Stromal cell of bone marrow (primary cell): ENCODE measurements at regions not wholly inside any gene's neighbourhood (a gene's known extent, or its start where the extent isn't known, plus 50 kb on each side); places are given as distances from the start of the nearest gene placed in this dataset.

Experiments used
- DNase-seq: peaks from one replicate; pipeline ENCODE4 v3.0.0-alpha.2; 2012; ENCODE audit warnings: low read depth

DNA sequence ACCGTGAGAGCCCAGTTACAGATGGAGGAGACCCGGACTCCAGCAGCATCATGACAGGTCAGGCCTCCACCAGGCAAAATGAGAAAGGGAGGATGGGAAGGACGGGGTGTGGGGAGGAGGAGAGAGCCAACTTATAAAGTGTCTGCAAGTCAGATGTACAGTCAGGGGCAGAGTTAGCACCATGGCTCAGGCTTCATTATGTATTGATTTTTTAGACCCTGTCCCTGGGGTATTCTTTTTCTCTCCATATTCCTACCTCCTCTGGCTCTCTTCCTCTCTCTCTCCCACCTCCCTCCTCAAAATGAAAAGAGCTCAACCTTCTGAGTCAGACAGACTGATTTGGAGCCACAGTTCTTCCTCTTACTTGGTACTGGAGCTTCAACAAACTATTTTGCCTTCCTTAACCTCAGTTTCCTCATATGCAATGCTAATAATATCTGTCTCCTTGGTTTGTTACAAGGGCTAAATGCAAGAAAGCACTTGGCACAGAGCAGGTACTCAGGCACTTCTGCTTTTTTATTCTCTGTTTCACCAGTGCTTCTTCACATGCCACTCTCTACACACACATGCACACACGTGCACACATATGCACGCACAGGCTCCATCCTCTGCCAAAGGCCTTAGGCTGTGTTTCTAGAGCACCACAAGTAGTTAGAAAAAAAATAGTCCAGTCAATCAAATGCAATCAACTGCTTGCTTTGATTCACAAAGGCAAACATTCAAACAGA, 92.3 kb upstream of the PKDCC start:
- DNase-seq, result no peak

DNA sequence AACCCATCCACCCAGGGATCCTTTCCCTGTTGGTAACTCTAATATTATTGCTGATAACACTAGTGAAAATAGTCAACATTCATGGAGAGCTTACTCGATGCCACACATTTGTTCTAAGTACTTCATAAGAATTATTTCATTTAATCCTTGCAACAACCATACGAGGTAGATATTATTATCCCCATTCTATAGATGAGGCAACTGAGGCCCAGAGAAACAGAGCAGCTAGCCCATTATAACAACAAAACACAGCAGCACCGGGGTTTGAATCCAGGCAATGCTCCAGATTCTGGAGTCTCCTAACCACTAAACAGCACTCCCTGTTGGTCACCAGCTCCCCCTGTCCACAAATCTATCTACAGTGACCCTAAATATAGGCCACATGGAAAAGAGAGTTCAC, 90.4 kb upstream of the PKDCC start:
- DNase-seq, result no peak

DNA sequence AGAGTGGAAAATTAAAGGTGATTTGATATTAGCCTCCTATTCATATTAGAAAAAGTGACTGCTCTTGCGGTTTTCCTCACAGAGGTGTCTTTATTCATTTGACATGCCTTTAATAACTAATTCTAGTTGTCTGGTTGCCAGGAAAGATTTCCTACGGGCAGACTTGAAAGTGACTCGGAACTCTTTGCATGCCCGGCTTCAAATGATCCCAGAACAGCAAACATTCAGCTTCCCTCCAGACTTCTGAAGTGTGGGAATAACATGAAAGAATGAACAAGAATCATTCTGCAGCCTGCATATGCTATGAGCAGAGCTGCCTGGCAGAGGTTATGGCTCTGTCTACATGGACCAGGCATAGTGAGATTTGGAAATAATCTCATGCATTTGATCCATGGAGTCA, 89.6 kb upstream of the PKDCC start:
- no peak for DNase-seq

DNA sequence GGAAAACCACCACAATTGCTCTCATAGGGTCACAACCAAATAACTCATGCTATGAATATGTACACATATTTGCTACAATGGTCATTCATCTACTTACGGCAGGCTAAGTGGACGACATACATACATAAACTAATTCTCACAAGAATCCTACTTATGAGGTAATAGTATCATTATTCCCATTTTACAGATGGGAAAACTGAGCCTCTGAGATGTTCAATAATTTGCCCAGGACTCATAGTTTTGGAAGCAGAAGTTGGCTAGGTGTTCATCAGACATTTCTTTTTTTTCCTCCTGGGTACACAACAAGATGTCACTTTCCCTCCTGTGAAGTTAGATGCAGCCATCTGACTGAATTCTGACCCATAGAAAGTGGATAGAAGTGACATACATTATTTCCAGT, 89.0 kb upstream of the PKDCC start:
- no peak for DNase-seq

DNA sequence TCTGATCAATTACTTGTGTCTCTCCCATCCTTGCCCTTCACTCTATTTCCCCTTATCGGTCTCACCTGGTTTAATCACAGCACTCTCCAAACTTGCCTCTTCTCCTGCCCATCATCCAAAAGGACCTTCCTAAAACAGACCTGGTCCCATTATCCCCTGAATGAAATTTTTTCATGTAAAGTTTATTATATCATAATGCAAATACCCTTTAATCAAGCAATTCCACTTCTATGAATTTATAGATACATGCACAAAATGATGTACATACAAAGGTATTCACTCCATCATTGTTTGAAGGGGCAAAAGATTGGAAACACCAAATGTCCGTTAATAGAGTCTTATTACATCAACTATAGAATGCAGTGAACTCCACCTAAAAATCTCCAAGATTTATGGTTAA, 88.1 kb upstream of the PKDCC start:
- DNase-seq, result no peak

DNA sequence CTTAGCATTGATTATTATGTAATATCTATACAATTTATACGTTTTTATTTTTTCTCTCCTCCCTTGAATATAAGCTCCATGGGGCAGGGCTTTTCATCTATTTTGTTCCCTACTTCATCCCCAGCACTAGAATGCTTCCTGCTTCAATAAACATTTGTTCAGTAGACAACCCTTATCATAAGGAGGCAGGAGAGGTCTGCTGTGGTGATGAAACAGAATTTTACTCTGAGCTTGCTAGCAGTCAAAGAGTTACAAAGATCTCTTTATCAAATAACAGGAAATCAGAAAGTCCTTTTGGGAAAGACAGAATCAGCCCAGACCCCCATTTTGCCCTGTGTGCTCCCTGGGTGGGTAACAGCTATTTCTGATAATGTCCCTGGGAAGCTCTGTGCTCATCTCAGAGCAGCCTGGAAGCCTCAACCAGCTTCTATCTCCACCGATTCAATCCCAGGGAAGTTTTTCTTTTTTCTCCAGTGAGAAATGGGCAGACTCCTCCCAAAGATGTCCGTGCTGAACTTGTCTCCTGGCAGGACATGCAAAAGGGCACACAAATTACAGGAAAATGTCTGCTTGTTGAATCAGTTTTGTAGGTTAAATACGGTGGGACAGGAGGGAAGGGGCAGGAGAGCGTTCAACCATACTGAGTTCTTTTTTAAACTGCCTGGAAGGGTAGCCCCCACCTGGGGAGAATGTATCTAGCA, 84.7 kb upstream of the PKDCC start:
- DNase-seq, result no peak

DNA sequence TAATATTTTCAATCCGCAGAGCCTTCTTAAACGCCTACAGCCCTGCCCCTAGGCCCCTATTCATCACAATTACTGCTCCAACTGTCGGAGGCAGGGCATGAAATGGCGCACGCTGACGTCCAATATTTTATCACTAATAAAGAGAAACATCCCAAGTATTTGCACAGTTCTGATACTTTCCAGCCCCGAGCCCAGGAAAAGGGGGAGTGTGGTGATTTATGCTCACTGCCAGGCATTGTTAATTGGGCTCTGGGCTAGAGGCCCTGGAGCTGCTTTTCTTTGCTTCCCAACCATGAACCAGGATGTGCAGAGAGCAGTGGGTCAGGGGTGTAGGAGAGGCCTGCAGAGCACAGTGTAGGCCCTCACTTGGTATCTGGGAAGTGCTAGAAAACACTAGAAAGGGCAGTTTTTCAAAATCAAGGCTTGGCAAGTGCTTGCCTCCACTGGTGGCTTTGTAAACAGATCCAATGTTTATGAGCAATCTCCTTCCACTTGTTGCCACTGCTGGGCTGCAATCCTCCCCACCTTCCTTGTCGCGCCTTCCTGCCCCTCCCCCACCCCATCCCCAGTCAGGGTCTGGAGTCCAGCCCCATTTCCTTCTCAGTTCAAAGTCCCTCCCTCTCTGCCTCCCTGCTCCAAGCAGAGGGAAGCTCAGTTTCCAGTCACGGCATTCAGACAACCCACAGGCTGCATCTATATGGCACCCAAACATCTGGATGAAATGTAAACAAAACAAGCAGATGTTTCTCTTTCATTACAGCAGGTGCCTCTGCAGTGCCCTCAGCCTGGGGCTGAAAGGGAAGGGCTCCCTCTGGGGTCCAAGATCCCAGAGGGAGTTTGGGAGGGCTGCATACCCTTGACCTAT, 83.9 kb upstream of the PKDCC start:
- DNase-seq, result no peak

DNA sequence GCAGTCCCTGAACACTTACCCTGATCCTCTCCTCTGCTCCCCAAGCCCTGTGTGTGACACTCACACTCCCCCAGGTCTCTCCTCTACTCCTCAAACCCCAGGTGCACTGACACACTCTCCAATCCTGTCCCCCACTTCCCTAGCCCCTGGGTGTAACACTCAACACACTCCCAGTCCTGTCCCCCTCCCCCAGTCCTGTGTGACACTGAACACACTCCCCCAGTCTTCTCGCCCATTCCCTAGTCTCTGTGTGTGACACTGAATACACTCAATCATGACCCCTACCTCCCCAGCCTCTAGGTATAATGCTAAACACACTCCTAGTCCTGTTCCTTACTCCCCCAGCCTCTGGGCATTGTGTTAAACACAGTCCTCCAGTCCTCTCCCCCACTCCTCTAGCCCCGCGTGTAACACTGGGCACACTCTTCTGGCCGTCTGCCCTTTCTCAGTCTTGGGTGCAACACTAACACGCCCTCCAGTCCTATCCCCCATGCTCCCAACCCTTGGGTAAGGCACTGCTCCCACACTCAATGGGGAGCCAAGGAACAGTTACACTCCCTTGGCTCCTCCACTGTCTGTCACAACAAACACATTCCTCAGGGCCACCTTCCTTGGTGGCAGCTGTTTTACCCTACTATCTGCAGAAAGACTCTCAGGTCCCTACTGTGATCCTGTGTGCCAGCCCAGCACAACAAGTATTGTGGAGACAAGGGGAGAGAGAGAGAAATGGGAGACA, 82.5 kb upstream of the PKDCC start:
- no peak for DNase-seq

DNA sequence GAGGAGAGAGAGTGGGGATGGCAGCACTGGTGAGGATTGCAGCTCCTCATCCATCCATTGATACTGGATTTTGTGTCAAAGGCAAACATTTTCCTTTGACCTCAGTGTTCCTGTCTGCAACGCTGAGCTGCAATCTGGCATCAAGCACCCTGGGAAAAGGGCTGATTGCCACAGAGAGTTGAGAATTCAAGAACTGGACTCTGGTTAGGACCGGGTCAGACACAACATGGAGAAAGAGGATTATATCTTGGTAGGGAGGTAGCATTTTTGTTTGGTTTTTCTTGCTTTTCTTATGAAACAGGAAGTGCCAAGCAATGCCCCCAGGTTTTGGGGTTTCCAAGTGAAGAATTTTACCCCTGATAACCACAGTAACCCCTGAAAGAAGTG, 81.9 kb upstream of the PKDCC start:
- peak; percentile 63 for DNase-seq

DNA sequence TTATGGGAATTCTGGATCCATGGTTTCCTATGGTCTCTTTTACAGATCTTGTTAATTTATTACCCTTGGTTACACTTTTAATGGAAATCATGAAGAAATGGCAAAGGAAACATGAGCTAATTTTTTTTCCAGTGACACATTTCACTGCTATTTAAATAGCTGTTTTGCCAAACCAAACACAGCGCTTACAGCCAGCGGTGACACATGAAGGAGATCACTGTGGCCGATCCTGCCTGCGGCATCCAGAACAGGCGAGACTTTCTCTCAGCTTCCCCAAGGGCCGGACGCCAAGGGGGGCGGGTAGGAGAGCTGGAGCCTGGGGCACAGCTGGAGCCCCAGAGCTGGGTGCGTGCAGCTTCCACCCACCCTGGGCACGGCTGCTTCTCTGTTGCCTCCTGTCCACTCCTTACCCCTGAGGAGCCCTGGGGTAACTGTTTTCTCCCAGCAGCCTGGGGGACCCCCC, 81.4 kb upstream of the PKDCC start:
- DNase-seq, result peak; percentile 96

DNA sequence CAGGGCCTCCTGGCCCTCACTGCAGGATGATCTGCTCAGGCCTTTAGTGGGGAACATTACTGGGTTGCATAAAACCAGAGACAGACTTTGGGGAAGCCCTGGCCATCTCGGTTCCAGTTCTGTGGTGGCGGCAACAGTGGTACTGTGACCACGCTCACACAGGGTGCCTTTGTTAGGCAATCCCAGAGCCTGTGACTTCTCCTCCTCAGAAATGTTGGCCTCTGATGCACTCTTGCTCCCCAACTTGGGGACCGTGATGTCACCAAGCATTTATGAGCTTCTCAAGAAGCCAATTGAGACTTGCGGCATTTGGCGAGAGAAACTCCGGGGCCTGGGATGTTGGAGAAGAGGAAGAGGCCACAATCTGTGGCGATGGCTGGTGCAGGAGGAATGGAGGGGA, 80.9 kb upstream of the PKDCC start:
- DNase-seq, result no peak

DNA sequence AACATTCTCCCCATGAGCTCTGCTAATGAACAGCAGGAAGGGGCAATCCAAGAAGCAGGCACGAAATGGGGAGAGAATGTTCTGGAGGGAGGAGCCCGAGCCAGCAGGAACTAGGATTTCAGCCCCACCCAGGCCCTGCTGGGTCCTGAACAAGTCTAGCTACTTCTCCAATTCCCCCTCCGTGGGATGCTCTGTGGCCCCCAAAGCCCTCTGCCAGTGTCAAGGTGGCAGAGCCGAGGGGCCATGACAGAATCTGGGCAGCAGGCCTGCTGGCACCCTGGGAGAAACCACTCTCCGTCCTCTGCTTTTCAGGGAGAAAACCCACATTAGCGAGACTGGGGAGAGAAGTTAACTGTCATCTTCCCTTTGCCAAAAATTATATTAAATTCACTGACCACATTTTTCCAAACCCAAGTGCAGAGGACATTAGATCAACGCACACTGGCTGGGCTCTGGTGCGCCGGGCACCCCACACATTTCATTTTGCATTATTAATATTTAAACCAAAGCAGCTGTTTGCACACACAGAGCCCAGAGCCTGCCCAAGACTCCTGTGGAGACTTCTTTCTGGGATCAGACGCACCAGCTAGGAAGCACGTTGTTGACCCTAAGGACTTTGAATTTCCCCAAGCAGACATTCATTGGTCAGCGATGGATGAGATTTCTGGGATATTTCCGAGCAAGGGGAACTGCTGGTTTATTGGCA, 80.2 kb upstream of the PKDCC start:
- no peak for DNase-seq

DNA sequence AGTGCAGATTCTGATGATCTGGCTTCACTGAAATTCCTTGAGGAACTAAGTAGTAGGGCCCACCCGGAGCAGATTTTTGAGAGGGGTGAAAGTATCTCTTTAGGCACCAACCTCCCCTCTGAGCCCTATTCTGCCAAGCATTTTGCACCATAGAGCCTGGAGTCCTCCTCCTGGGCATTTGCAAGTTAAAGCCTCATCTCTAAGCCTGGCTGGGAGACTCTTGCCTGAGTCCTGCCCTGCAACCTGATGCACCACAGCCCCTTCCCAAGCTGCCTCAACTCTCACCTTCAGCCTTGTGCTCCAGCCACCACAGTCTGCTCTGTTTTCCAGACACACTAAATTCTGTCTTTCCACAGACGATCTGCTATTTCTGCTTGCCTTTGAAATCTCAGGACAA, 79.6 kb upstream of the PKDCC start:
- no peak for DNase-seq

DNA sequence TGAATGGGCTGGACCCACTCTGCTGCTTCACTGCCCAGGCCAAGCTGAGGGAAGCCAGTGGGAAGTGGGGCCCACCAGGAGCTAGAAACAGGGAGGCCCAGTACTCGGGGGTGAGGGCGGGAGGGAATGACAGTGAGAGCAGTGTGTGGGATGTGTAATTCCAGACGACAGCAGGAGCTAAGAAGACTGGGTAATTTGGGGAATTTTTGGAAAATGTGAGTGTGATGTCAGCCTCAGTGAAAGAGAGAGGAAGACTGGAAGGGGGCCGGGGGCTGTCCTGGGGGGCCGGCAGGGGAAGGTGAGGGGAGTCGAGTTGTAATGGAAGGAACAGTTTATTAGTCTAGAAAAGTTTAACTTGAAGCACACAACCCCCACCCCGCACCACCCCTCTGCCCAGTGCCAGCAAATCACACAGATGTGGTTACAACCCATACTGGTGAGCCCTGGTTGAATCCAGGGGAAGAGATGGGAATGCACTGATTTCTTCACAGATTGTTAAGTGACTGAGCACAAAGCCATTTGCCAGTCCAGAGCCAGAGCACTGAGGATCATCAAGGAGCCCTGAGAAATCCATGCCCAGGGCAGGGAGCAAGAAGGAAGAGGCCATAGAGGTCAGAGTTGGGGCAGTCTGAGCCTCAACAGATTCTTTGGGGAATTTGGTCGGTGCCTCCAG, 76.7 kb upstream of the PKDCC start:
- no peak for DNase-seq

DNA sequence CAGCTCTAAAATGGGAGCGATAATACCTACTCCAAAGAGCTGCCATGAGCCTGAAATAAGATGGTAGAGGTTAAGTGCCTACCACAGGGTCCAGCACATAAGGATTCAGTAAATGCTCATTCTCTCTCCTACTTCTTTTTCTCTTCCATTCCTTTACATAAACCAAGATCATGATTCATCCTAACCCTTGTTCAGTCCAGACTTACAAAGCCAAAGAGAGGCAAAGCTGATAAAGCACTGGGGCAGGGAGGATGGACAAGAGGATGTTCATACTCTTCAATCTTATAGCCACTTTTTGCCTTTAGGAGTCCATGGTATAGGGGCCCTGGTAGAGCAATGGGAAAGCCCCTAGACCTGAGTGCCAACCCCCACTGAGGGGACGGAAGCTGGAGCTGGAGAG, 75.6 kb upstream of the PKDCC start:
- DNase-seq, result no peak

DNA sequence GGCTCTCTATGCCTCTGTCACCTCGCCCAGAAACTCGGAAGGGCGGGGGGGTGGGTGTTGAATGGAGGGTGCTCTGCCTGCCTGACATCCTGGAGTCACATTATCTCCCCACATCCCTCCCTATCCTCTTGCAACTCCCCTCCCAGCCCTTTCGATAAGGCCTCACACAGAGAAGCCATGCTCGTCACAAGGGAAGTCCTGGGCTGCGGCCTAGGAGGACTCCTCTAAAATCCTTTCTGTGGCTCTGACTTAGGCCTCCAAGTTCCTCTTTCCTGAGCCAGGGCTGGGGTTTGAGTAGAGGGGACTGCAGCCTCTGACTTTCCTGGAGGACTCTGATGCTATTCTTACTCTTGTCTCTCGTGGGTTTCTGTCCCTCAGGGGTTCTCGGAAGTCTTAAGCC, 75.0 kb upstream of the PKDCC start:
- DNase-seq, result no peak

DNA sequence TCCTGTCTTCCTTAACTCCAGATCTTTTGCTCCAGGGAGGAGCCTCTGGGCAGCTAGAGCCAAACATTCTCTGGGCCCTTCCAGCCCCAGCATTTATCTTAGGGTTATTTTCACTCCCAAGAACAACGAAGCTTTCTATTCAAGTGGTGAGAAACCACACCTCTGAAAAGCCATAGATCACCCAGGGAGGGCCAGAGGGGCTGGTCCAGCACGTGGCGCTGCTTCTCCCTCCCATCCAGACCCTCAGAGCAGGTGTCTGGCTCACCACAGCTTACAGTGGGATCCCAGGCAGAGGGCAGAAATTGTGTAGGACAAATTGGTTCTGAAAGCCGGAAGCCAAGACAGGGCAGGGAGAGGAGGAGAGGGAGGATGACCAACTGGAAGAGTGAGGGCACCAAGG, 74.0 kb upstream of the PKDCC start:
- no peak for DNase-seq

DNA sequence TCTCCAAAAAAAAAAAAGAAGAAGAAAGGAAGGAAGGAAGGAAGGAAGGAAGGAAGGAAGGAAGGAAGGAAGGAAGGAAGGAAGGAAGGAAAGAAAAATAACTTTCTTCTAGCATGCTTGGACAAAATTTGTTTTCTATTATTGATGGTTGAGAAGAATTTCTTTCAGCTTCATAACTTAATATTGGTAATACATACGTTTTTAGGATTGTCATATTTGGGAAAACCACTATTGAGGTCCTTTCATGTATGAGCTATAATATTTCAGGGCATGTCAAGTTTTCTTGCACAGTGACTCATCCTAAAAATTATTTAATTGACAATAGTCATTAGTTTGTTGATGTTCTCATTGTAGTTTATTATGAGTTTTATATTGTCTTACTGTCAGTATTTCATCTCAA, 66.4 kb upstream of the PKDCC start:
- DNase-seq, result no peak

DNA sequence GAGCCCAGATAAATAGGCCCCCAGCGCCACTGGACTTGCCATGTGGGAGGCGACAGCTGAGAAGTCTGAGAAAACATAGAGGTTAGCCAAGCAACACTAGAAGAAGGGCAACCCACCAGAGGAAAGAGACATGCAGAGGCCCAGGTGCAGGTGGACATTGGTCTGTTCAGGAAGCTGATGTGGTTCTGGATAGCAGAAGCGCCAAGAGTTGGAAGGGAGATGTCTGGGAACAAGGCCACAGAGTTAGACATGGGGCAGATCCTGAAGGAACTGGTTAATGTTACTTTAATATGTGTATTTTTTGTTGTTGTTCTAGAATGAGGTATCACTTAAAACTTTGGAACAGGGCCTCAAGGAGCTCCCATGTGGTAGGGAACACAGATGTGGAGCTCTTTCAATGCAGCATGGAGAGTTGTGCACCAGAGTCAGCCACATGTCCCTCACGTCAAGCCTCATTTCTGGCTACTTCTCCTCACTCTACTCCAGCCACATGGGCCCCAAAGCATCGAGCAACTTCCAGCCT, 62.2 kb upstream of the PKDCC start:
- no peak for DNase-seq

DNA sequence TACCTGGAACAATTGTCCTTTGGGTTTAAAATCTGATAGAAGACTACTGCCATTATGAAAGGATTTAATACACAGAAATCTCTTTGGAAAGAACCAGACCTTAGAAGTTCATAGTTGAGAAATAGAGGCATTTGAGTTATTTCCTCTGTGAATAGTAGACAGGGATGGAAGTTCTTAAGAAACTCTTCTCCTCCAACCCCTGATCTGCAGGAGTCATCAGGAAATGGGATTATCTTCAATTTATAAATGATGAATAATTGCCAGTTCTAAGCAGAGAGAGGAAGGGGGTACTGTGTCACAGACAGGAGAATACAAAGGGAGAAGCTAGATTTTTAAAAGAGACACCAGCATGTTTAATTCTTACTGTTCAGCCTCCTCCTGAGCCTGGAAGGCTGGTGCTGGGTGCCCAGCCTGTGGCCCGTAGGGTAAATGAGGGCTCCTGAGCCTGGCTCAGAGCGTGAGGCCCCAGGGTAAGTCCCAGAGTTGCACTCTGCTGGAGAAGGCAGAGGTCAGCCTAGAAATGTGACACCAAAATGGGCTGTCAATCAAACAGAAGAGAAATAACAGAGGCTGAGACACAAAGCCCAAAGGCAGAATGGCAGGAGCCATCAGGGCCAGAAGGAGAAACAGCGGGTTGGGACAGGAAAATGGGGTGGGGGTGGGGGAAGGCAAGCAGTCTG, 58.2 kb upstream of the PKDCC start:
- DNase-seq, result no peak
